NCI-H2227 treated with DMSO at 0.1 percent for 48 hours (cell line): ENCODE measurements at regions not wholly inside any gene's neighbourhood (a gene's known extent, or its start where the extent isn't known, plus 50 kb on each side); places are given as distances from the start of the nearest gene placed in this dataset.

ENCODE experiments used
- DNase-seq: peaks from one replicate; lab custom pipeline; 2025; lab: John Stamatoyannopoulos, UW

DNA sequence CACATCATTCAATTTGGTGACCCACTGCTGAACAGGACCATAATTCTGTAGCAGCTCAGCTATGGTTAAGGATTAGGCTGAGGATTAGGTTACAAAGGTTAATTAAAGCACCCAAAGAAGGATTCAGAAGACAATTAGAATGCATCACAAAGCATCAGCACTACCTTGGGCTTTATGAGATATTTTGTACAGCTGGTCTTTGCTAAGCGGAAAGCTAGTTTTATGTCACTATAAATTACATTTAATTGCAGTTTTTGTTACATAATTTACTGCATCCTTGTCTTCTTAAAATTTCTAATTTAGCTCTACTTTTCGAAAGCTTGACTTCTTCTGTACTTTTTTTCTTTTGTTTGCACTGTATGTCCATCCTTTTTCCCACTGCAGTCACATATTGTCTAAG, 711.5 kb downstream of the RPS29 start:
- no peak for DNase-seq

DNA sequence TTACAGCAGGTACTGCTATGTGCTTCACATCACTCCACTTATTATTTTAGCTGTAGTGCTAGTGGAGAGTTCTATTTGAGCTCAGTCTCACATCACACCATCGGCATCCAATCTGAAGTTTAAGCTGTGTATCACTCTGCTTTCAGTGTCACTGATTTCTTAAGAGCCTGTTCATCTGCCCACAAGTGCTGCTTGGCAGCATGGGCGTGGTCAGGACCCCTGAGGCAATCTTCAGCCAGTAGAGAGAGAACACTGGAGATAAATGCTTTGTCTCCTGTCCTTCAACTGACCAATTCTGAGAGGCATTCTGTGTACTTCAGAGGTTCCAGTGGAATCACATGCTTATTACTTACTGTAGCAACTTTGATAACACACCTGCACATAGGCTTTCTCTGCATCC, 728.8 kb downstream of the RPS29 start:
- no peak for DNase-seq

DNA sequence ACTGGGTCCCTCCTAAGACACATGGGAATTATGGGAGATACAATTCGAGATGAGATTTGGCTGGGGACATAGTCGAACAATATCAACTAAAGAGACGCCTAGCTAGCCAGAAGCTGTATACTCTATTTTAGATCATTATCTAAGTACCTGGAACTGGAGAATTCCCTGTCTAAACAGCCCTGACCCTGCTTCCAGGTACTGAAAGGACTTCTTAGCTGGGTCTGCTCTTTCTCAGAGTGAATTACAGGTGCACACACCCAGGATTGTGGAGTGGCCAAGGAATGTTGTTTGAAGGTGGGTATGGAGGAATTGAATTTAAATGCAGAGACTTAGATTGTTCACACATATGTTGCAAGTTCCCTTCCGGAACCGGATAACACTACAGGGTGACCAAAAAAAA, 733.0 kb downstream of the RPS29 start:
- no peak for DNase-seq

GRCh38 chr14:48849741-48850322, 736.3 kb downstream of the RPS29 start:
- DNase-seq = no peak

GRCh38 chr14:48842785-48843184, 743.4 kb downstream of the RPS29 start:
- DNase-seq = no peak

DNA sequence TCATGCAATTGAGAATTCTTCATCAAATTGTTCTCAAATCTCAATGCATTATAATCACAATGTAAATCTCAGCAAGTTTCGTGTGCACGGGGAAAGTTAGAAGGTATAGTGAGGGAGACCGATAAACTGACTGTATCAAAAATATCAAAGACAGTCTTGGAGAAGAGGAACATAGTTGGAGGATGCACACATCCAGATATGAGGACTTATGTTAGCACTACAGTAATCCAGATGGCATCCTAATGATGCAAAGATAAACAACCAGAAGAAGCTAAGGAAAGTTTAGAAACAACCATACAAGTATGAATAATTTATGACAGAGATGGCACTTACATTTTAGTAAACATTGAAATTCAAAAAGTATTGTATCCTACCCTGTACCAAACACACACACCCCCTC, 760.1 kb downstream of the RPS29 start:
- DNase-seq = no peak

DNA sequence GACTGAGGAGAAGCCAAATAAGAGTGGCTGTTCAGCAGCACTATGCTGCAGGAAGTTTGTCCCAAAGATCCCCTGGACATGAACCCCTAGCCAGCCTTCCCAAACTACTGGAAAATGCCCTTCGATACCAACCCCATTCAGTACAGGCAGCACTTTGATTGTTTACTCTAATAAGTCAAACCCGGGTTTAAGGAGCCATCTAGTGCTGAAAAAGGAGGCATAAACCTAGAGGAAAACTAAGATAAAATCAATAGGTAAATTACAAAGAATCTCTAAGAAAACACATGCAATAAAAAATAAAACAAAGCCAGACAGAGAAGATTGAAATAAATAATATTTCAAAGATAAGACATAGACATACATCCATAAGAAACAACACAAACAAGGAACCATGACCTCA, 771.6 kb downstream of the RPS29 start:
- no peak for DNase-seq

DNA sequence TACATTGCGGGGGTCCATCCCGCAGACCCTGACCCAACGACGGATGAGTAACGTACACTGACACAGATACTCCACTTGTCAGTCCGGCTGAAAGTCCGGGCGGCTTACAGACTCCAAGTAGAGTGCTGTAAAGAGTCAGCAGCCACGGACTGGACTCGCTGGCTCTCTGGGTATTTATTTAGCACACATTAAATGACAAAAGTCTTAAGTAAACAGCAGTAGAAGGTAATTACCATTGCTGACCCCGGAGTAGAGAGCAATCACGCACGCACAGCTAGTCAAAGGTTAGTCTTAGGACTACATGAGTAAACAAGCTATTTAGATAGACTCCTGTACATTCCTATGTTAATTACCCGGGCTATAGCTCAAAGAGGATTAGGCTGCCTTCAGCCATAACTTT, 780.9 kb downstream of the RPS29 start:
- DNase-seq = no peak

DNA sequence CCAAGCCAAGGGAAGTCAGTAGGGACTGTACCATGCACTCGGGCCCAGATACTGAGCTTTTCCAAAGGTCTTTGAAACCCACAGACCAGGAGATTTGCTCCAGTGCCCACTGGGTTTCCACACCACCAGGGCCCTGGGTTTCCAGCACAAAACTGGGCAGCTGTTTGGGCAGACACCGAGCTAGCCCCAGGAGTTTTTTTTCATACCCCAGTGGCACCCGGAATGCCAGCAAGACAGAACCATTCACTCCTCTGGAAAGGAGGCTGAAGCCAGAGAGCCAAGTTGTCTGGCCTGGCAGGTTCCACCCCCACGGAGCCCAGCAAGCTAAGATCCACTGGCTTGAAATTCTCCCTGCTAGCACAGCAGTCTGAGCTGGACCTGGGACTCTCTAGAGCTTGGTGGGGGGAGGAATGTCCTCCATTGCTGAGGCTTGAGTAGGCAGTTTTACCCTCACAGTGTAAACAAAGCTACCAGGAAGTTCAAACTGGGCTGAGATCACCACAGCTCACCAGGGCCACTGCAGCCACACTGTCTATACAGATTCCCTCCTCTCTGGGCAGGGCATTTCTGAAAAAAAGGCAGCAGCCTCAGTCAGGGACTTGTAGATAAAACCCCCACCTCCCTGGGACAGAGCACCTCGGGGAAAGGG, 793.7 kb downstream of the RPS29 start:
- no peak for DNase-seq

DNA sequence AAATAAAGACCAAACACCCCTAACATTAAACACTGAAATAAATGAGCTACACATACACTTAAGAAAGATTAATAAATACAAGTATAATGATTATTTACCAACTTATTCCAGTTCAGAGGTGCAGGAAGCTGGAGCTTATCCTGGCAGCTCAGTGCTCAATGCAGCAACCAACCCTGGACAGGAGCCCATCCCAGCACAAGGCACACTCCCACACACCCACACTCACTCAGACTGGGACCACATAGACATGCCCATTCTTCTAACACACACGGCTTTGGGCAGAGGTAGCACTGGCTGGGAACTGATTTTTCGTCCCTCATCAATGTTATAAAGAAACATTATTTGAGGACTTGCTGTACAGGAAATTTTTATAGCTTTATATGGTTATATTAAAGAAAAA, 797.4 kb downstream of the RPS29 start:
- no peak for DNase-seq

- no peak for DNase-seq
Observed at GRCh38 chr14:48786498-48786897, 799.7 kb downstream of the RPS29 start.

- DNase-seq = no peak
Observed at GRCh38 chr14:48771717-48772116, 814.5 kb downstream of the RPS29 start.

- DNase-seq = no peak
Observed at GRCh38 chr14:48751293-48751692, 834.9 kb downstream of the RPS29 start.

GRCh38 chr14:48748151-48748675, 838.0 kb downstream of the RPS29 start:
- no peak for DNase-seq

- no peak for DNase-seq
Observed at GRCh38 chr14:48747561-48748089, 838.6 kb downstream of the RPS29 start.

- DNase-seq = no peak
Observed at GRCh38 chr14:48744202-48744601, 842.0 kb downstream of the RPS29 start.

GRCh38 chr14:48738186-48738925, 847.8 kb downstream of the RPS29 start:
- DNase-seq = no peak

GRCh38 chr14:48735607-48736006, 850.6 kb downstream of the RPS29 start:
- DNase-seq = no peak

DNA sequence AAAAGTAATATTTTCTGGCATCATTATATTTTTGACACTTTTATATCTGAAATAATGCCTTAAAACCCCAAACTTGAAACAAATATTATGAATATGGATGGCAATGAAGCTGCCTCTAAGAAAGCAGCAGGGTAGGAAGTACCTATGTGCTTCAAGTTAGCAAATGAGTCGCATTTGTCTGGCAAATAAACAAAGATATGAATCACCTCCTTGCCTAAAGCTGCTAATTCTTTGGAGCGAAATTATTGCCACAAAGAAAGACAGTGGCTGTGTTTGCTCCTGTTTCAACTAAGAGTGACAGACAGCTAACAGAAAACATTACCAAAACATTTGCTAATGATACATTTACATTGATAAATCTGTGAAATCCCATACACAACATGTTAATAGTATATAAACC, 854.9 kb downstream of the RPS29 start:
- no peak for DNase-seq

GRCh38 chr14:48726080-48726642, 860.0 kb downstream of the RPS29 start:
- DNase-seq = no peak

- DNase-seq = no peak
Observed at GRCh38 chr14:48725051-48725734, 861.0 kb downstream of the RPS29 start.

GRCh38 chr14:48723841-48724495, 862.2 kb downstream of the RPS29 start:
- DNase-seq = no peak
